Peyer's patch (tissue), 4 donors: ENCODE measurements at regions not wholly inside any gene's neighbourhood (a gene's known extent, or its start where the extent isn't known, plus 50 kb on each side); places are given as distances from the start of the nearest gene placed in this dataset.

Experiments used
- DNase-seq, 3 donors: peaks; one replicate each; pipeline ENCODE4 v3.0.0-alpha.2; 2017 to 2019
- H3K27ac ChIP-seq, 4 donors: fragments of 200-600 bp; sonication (generic); one replicate each; pipeline ENCODE4 v1.5.1; 2016 to 2019
- H3K27me3 ChIP-seq, 2 donors: fragments of 200-600 bp; sonication (generic); one replicate each; pipeline ENCODE4 v1.5.1; 2019
- H3K36me3 ChIP-seq, 3 donors: fragments of 200-600 bp; sonication (generic); one replicate each; pipeline ENCODE4 v1.5.1; 2016 to 2019
- H3K4me1 ChIP-seq, 4 donors: fragments of 200-600 bp; sonication (generic); one replicate each; pipeline ENCODE4 v1.5.1; 2016 to 2019
- H3K4me3 ChIP-seq, 4 donors: fragments of 200-600 bp; sonication (generic); 1 replicate in 3 of 4; 2 replicates in 1 of 4; pipeline ENCODE4 v1.5.1; 2016 to 2019; ENCODE audit warnings: mild to moderate bottlenecking in 1 of 4
- H3K9me3 ChIP-seq, 4 donors: fragments of 200-600 bp; sonication (generic); one replicate each; pipeline ENCODE4 v1.5.1; 2016 to 2019; ENCODE audit warnings: mild to moderate bottlenecking in 1 of 4
- CTCF ChIP-seq, 6 experiments: fragments of 450-650 bp in 4 of 6; fragments of 200-600 bp in 2 of 6; sonication (generic) in 1 of 6; IDR thresholded peaks; one replicate each; pipeline ENCODE4 v1.5.1; 2017 to 2019; ENCODE audit warnings: antibody characterized with exemption in 6 of 6, mild to moderate bottlenecking in 3 of 6, moderate library complexity in 1 of 6
- POLR2A ChIP-seq, 2 donors: fragments of 450-650 bp; IDR thresholded peaks; one replicate each; pipeline ENCODE4 v1.5.1; 2017; ENCODE audit warnings: antibody characterized with exemption in 2 of 2, mild to moderate bottlenecking in 2 of 2, moderate library complexity in 2 of 2

GRCh38 chr4:177967328-177967727, 525.1 kb upstream of the AGA start:
- H3K27me3 ChIP-seq, result no peaks in the 10 kb centered on the region
- no peaks in the 10 kb centered on the region for H3K36me3 ChIP-seq
- no peaks in the 10 kb centered on the region for H3K9me3 ChIP-seq
- DNase-seq, result no peak
- no peak overlapping the region for H3K4me3 ChIP-seq
- TF ChIP-seq POLR2A (IDR thresholded peaks at IDR 0.05) (no peak), CTCF (IDR thresholded peaks at IDR 0.05) (no peak)
- no peak overlapping the region for H3K27ac ChIP-seq
- H3K4me1 ChIP-seq, result no peaks in the 10 kb centered on the region

GRCh38 chr4:177968817-177969442, 526.7 kb upstream of the AGA start:
- Histone ChIP-seq H3K36me3 (no peaks in the 10 kb centered on the region), H3K4me3 (no peak overlapping the region), H3K27ac (no peak overlapping the region), H3K9me3 (no peaks in the 10 kb centered on the region), H3K27me3 (no peaks in the 10 kb centered on the region), H3K4me1 (no peaks in the 10 kb centered on the region)
- DNase-seq, result no peak
- TF ChIP-seq CTCF (IDR thresholded peaks at IDR 0.05) (no peak), POLR2A (IDR thresholded peaks at IDR 0.05) (no peak)

GRCh38 chr4:177974461-177974860, 532.2 kb upstream of the AGA start:
- Histone ChIP-seq H3K36me3 (no peaks in the 10 kb centered on the region), H3K27me3 (no peaks in the 10 kb centered on the region), H3K4me1 (no peaks in the 10 kb centered on the region), H3K27ac (no peak overlapping the region), H3K9me3 (no peaks in the 10 kb centered on the region), H3K4me3 (no peak overlapping the region)
- TF ChIP-seq POLR2A (IDR thresholded peaks at IDR 0.05) (no peak), CTCF (IDR thresholded peaks at IDR 0.05) (no peak)
- DNase-seq, result no peak

GRCh38 chr4:177975315-177975987, 533.2 kb upstream of the AGA start:
- H3K36me3 ChIP-seq, result no peaks in the 10 kb centered on the region
- no peak overlapping the region for H3K4me3 ChIP-seq
- no peak for DNase-seq
- no peaks in the 10 kb centered on the region for H3K4me1 ChIP-seq
- TF ChIP-seq CTCF (IDR thresholded peaks at IDR 0.05) (no peak), POLR2A (IDR thresholded peaks at IDR 0.05) (no peak)
- H3K27me3 ChIP-seq, result no peaks in the 10 kb centered on the region
- no peak overlapping the region for H3K27ac ChIP-seq
- no peaks in the 10 kb centered on the region for H3K9me3 ChIP-seq

GRCh38 chr4:177986236-177986635, 544.0 kb upstream of the AGA start:
- Histone ChIP-seq H3K4me3 (no peak overlapping the region), H3K36me3 (no peaks in the 10 kb centered on the region), H3K9me3 (no peaks in the 10 kb centered on the region), H3K4me1 (no peaks in the 10 kb centered on the region), H3K27ac (no peak overlapping the region), H3K27me3 (no peaks in the 10 kb centered on the region)
- no peak for TF ChIP-seq CTCF (IDR thresholded peaks at IDR 0.05)
- no peak for TF ChIP-seq POLR2A (IDR thresholded peaks at IDR 0.05)
- DNase-seq, result no peak
